T-helper 1 cell treated with Interleukin-12 subunit alpha and Interleukin-12 subunit beta and Interleukin-4 antibody, amounts not matched to agents 30 ng/mL and 1 ng/mL, for 36 hours (primary cell): ENCODE measurements at regions not wholly inside any gene's neighbourhood (a gene's known extent, or its start where the extent isn't known, plus 50 kb on each side); places are given as distances from the start of the nearest gene placed in this dataset.

ENCODE experiments used
- intact Hi-C: fragments of 100-400 bp; cut with micrococcal nuclease; formaldehyde crosslinking; loops from one replicate; pipeline ENCODE4 v1.15.1; 2024

DNA sequence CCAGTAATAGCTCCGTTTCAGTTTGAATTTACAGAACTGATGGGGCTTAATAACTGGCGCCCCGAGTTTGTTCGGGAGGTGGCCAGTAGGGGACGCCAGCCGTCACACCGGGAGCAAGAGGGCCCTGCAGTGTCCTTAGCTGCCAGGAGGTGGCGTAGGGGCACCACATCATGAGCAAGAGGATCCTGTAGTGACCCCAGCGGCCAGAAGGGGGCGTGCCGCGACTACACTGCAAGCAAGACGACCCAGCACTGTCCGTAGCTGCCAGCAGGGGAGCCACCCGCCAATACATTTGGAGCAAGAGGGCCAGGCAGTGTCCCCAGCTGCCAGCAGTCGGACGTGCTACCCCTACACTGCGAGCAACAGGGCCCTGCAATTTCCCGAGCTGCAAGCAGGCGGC, 663.7 kb upstream of the B3GAT1 start:
- intact Hi-C loops = no loop called here

DNA sequence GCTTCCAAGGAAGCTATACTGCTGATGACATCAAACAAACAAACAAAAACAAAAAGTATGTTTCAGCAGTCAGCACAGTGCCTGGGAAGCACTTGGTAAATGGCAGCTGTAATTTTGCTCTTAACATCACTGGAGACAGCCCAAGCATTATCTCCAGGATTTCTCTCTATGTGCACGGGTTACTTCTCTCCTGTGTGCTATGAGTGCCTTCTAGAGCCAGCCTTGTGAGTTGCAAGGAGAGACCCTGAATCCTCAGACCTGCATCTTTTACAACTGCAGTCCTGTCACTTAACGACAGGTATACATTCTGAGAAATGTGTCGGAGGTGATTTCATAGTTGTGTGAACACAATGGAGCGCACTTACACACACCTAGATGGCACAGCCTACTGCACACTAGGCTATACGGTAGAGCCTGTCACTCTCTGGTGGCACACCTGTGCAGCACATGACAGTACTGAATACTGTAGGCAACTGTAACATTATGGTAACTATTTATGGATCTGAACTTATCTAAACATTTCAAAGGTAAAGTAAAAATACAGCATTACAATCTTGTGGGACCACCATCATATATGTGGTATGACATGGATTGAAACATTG, 662.5 kb upstream of the B3GAT1 start:
- intact Hi-C loops = no loop called here

DNA sequence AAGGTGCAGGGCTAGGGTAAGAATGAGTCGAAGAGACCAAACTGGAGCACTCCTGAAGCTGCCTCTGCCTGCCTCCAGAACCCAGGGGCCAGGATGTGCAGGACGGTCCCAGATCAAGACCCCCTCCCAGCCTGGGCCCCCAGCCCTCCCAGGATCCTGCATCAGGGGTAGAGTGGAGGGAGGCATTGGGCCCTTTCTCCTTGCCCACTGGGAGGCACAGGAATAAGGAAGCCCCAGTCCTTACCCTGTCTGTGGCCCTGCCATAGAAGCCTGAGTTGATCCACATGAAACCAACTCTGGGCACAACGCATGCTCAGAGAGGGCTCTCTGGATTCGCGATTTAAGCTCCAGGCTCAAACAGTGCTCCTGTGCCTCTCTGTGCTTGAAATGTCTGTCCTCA, 661.8 kb upstream of the B3GAT1 start:
- intact Hi-C loops = no loop called here

DNA sequence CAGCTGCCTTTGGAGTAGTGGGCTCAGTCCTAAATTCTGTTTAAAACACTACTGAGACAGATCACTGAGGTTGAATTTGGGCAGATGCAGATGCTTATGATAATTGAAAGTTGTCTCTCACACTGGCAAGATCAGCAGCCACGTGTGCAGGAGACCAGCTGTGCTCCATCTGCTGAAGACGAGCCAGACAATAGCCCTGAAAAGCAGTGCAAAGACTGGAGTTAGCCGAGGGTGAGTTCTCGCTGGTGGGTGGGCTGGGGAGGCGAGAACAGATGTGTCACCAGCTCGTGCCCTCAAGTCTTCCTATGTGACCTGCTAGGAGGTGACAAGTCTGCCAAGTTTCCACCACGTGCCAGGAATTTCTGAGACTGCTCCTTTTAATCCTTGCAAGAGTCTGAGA, 661.3 kb upstream of the B3GAT1 start:
- intact Hi-C loops = no loop called here

DNA sequence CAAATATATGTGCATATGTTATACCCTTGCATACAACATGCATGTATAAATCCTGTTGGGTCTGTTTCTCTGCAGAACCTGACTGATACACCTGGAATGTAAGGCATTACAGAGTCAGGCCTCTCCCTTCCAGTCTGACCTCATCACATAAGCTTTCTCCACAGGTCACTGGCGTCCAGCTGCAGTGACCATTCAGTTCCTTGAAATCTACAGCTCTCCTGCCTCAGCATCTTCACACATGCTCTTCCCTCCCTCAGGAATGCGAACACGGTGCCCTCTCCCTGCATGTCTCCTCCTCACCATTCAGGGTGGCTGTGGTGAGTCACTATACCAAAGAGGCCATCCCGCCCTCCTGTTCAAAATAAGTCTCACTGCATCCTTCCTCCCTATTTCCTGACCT, 657.8 kb upstream of the B3GAT1 start:
- intact Hi-C loops = no loop called here

DNA sequence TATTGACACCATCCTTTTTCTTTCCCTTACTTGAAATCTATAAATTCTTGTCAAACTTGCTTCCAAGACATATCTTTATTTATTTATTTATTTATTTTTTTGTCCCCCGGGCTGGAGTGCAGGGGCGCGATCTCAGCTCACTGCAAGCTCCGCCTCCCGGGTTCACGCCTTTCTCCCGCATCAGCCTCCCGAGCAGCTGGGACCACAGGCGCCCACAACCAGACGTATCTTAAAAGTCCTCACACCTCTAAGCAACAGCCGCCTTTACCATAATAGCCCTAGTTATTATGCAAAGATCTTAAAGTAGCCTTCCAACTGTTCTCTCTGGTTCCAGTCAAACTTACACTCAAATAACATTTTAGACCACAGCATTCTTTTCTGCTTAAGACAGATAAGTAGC, 657.0 kb upstream of the B3GAT1 start:
- intact Hi-C loops = no loop called here

DNA sequence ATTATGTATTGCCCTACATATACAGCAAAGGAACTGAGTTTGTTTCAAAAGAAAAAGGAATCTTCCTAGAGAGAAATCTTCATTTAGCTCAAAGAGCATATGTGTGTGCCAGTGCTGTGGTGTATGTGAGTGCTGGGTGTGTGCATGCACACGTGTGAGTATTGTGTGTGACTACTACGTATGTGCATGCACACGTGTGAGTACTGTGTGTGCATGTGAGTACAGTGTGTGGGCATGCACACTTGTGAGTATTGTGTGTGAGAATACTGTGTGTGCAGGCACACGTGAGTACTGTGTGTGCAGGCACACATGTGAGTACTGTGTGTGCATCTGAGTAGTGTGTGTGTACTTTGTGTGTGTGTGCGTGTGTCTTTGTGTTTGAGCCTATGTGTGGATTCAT, 651.0 kb upstream of the B3GAT1 start:
- intact Hi-C loops = no loop called here

DNA sequence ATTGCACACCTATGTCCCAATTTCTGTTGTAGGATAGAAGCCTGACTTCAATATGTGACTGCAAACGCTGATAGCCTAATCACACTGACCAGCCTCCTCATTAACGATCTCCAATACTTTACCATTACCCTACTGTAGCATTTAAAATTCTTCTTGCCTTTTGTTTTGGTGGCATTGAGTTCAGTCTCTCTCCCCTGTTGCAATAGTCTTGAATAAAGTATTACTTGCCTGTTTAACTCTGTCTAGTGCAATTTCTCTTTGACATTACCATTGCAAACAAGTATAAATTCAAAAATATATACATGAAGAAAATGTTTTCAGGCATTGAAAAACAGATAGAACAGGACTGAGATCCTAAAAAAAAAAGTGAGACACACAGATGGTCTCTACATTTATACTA, 649.1 kb upstream of the B3GAT1 start:
- intact Hi-C loops = no loop called here

DNA sequence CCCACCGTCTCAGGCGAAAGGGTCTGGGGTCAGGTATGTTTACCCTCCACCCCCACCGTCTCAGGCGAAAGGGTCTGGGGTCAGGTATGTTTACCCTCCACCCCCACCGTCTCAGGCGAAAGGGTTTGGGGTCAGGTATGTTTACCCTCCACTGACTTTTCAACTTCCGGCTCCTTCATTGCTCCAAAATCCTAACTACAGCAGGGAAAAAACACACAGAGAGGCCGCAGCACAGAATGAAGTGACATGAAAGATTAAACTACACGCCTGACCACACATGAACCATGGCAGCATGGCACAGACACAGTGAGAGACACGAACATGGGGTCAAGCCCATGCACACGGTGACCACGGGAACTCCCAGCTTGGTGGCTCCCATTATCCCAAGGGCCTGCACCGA, 634.9 kb upstream of the B3GAT1 start:
- intact Hi-C loops = no loop called here

DNA sequence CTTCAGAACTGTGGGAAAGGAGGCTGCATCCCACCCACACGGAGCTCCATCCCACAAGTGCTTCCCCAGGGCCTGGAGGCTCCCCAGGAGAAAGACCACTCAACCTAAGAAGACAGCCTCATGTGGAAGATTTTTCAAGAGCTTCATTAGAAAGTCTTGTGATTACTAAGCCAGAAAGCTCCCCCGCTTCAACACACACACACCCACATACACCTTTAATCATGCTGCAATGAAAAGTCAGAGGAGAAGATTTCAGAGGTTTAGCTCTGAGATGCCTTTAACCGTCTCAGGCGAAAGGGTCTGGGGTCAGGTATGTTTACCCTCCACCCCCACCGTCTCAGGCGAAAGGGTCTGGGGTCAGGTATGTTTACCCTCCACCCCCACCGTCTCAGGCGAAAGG, 634.5 kb upstream of the B3GAT1 start:
- intact Hi-C loops = no loop called here

DNA sequence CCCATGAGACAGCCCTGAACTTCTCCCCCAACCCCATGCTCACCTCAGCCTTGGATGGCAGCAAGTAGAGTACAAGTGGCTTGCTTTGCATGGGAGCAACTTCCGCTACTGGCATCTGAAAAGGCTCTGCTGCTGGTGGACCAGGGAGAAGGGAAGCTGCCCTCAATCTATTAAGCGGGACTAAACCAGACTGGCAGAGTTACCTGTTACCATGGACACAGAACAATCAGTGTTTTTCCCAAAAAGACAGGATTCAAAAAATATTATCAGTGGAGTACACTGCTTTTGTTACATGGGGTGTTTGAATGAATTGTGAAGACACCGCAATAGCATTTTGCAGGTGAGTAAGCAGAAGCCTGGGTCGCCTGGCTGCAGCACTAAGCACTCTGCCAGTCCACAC, 631.4 kb upstream of the B3GAT1 start:
- intact Hi-C loops = no loop called here

DNA sequence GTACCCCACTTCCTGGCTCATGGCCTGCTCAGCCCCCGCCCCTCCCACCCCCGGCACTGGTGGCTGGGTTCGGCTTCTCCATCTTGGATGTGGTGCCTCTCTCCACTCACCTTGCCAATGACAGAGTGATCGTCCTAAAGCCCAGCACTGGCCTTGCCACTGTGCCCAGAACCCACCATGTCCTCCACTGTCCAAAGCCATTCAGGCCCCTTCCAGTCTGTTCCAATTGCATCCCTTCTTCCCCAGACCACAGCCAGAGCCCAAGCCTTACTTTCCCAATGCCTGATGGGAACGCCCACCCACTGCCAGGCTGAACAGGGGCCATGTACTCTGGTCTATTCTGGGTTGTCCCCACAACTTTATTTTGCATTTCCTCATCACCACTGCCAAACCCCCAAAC, 625.8 kb upstream of the B3GAT1 start:
- intact Hi-C loops = no loop called here

DNA sequence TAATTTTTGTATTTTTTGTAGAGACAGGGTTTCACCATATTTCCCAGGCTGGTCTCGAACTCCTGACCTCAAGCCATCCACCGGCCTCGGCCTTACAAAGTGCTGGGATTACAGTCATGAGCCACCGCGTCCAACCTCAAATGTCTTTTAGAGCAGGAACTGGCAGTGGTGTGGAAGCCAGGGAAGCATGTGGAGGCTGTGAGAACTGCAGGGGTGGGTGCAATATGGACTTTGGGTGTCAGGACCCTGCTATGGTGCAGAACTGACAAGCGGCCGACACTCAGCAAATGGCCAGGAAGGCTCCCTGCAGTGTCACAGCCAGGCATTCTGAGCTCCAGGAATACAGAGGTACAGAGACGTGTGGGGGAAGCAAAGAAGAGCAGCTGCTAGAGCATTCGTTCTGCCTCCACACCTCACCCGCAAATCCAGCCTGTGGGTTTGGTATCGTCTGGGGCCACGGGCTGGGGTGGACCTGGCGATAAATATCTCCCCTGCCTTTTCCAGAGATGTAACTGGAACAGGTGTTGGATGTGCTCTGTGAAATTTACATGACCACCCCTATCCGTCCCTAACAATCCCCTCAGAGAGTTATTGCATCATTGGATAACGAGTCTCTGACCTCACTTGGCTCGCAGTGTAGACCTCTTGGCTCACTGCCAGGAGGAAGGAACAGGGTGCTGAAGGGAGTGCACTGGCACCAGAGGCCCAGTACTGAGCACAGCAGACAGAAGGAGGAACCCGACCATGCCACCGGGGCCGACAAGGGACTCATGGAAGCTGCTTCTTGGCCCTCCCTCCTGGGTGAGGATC, 624.7 kb upstream of the B3GAT1 start:
- intact Hi-C loops = no loop called here

DNA sequence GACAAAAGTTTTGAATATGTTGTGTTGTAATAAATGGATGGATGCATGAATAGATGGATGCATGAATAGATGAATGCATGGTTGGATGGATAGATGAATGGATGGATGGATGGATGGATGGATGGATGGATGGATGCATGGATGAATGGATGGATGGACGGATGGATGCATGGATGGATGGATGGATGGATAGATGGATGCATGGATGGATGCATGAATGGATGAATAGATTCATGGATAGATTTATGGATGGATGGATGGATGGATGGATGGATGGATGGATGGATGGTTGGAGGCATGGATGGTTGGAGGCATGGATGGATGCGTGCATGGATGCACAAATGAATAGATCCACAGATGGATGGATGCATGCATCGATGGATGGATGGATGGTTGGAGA, 623.2 kb upstream of the B3GAT1 start:
- intact Hi-C loops = no loop called here

DNA sequence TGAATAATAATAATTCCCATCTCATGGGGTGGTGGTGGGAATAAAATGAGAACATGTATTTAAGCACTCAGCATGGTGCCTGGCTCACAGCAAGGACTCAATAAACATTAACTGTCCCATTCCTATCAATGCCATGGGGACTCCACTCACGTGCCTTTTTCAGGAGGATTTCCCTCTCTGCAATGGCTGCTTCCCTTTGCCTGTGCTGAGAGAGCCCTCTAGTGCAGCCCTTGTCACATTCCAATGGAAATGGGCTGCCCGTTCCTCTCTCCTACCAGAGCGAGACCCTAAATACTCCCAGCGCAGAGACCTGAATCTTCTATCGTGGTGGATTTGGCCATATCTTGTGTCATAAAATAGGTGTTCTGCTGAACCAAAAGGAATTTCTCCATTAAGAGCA, 621.5 kb upstream of the B3GAT1 start:
- intact Hi-C loops = no loop called here

DNA sequence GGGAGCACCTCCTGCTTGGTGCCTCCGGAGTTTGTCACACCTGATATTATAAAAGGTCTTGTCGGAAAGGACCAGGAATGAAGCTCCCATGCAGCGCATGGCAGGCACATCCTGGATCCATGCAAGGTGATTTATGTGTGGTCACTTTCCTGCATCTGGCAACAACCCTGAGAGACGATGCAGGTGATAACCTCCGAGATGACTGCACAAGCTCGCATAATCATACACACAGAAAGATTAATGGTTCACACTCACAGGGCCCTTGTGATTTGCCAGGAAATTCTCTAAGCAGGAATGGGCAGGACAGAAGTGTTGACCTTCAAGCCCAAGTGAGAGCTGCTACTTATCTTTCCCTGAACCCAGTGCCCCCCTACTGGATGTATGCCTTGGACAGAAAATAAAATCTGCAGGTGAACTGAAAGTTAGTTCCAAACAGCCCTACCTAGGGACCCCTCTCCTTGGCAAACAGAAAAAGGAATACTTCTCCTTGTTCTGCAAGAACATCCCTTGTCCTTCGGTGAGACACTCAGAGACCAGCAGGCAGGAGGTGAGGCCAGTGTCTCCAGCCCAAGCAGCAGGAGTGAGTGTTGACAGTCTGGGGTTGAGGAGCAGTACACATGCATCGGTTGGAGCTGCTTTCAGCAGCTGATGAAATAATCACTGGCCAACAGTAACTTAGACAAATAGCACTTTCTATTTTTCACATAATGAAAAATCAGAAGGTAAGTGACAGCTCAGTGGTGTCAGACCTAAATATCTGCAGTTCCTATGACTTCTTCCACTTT, 619.4 kb upstream of the B3GAT1 start:
- intact Hi-C loops = no loop called here

DNA sequence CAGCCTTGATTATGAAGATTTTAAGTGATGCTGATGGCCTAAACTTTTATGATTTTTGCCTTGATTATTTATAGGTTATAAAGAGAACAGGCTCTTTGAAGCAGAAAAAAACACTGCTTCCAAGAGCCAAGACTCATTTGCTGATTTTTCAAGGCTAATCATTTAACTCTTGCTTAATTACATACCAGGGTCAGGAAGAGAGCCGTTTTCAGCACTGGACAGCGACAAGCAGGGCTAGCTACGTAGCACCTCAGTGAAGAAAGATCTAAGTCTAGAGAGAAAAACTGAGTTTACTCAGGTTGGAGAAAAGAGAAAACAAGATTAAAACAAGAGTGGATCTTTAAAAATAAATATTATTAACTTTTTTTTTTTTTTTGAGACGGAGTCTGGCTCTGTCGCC, 615.4 kb upstream of the B3GAT1 start:
- intact Hi-C loops = no loop called here

DNA sequence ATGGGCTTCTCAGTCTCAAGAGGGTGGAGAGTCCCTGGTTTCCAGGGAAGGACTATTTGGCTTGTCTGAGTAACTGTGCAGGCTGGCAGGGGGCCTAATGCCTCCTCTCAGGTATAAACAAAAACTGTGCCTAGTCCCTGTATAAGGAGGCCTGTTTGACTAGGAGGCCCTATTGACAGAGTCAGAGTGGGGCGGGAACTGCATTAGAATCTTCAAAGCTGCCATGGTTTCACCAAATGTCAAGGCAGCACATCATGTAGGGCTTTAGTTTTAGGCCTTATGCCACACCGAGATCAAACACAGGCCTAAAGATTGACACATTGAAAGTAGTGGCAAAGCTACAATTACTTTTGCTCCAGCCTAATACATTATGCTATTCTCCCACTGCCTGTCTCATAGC, 611.5 kb upstream of the B3GAT1 start:
- intact Hi-C loops = no loop called here

DNA sequence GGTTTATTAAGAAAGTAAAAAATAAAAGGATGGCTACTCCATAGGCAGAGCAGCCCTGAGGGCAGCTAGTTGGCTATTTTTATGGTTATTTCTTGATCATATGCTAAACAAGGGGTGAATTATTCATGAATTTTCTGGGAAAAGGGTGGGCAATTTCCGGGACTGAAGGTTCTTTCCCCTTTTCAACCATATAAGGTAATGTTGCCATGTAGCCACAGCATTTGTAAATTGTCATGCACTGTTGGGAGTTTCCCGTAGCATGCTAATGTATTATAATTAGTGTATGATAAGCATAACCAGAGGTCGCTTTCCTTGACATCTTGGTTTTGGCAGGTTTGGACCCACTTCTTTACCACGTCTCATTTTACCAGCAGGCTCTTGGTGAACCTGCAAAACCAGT, 610.4 kb upstream of the B3GAT1 start:
- intact Hi-C loops = no loop called here

DNA sequence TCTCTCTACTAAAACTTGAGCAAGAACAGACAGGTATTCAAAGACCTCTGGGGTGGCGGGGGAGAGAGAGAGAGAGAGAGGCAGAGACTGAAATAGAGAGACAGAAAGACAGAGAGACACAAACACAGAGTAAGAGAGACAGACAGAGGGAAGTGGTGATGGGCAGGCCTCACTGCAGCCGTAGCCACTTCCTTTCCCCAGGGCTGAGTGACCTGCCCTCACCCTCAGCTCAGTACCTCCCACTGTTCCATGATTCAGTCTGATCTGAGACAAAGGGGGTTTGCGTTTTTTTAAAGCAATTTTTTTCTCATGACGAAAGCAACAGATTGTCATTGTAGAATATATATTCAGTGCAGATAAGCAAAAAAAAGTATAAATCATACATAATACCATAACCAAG, 607.9 kb upstream of the B3GAT1 start:
- intact Hi-C loops = no loop called here

DNA sequence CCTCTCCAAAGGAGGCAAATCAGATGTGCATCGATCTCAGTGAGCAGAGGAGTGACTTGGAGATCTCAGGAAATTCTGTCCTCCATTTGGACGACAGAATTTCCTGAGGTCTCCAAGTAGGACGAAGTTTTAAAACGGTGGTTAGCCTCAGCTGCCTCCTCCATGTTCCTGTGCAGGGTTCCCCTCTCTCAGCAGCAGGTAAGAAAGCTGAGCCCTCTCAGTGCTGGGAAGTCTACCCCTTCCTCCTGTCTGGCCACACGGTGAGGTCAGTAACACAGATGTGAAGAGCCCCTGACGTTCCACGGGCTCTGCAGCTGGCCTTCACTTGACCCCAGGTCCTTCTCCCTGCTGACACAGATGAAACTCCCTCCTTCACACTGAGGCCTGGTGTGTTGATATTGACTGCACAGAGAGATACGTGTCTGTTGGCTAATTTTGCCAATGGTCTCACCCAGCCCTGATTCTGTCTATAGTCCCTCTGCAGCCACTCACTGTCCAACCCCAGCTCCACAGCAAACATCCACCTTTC, 607.4 kb upstream of the B3GAT1 start:
- intact Hi-C loops = no loop called here

DNA sequence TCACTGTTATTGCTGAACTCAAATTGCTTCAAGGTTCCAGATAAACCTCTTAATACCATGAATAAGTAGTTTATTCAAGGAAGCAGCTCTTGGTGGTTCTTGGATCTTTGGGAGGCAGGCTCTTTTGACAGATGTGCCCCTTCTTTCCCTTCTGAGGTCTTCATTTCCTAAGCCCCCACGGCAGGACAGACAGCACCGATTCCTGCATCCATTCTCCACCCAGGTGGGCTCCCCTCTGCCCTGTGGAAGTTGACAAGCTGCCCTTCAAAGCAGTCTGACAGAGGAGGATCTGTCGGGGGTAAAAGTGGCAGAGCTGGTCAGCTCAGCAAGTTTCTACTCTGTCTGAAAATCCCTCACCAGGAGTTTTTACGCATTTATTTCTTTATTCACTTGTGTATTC, 605.3 kb upstream of the B3GAT1 start:
- intact Hi-C loops = no loop called here
